ENCODE measurements at regions not wholly inside any gene's neighbourhood (a gene's known extent, or its start where the extent isn't known, plus 50 kb on each side); places are given as distances from the start of the nearest gene placed in this dataset.
"Not testable (repeated sequence)": the region's sequence is repeated elsewhere in the genome, so short reads cannot be mapped to it uniquely, and the experiment has no call there.

- not testable (repeated sequence) for DNase-seq
These were observed 372.9 kb downstream of the ANAPC1 start for GRCh38 chr2:111511062-111511461.

- not testable (repeated sequence) for DNase-seq
These were observed 371.6 kb downstream of the ANAPC1 start for GRCh38 chr2:111512378-111512777.

- DNase-seq = not testable (repeated sequence)
These were observed 369.9 kb downstream of the ANAPC1 start for GRCh38 chr2:111514138-111514537.

DNA sequence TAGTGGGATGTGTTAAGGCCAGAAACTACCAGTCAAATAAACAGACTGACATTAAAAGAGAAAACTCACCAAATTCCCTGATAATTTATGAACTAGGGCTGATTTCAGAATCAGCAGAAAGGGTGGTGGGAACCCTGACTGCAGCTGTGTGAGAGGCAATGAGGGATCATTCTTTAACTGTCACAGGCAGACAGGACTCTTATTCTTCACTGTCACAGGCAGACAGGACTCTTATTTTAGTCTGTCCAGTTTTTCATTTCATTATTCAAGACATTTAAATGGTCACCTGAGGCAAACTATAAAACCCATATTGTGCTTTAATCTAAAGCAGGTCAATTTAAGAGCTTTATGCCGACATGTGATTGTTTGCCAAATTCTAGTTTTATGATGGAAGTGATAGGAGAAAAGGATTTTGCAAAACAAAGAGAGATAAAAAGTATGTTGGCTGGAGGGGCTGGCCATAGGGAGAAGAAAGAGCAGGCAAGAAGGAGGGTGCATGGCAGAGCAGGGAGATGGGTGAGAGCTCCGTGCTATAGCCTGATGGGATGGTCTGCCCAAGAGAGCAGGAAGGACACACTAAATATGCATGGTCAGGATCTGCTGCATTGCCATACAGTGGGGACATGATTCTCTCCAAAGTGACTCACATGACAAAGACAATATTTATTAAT is 366.8 kb downstream of the ANAPC1 start:
- DNase-seq = not testable (repeated sequence)

DNA sequence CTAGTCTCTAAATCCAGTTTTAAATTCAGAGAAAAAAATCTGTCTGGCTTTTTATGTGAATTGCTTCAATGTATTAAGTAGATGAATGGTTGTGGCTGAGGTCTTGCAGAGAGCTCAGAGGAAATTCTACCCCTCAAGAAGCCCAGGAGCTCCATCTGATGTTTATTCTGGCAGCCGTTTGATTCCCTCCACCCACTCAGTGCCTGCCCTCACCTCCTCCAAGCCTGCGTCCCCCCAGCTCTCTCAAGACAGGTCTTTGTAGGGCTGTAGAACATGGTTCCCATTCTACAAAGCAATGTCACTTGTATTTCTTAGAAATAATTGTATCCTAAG is 366.3 kb downstream of the ANAPC1 start:
- DNase-seq = not testable (repeated sequence)

DNA sequence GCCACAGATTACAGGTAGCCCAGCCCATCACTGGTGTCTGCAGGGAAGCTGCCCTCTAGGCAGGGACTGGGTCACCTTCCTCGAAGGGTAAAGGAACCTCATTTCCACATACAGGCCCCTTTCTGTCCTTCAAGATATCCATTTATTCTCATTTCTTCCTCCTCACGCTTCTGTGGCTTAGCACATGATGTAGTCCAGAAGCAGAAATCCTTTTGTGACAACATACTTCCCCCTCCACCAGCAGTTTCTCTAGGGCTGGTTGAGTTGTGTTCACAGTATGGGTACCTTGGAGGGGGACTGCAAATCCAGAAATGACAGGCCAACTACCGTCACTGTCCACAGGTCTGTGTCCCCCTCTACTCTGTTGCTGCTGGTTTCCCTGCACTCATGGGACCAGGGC is 364.9 kb downstream of the ANAPC1 start:
- DNase-seq = no peak

- DNase-seq = no peak
These were observed 361.7 kb downstream of the ANAPC1 start for GRCh38 chr2:111522231-111522768.

- no peak for DNase-seq
These were observed 361.0 kb downstream of the ANAPC1 start for GRCh38 chr2:111523009-111523408.

- DNase-seq = not testable (repeated sequence)
These were observed 359.0 kb downstream of the ANAPC1 start for GRCh38 chr2:111525026-111525425.

GRCh38 chr2:111526041-111526639 is 357.9 kb downstream of the ANAPC1 start:
- DNase-seq = not testable (repeated sequence)

DNA sequence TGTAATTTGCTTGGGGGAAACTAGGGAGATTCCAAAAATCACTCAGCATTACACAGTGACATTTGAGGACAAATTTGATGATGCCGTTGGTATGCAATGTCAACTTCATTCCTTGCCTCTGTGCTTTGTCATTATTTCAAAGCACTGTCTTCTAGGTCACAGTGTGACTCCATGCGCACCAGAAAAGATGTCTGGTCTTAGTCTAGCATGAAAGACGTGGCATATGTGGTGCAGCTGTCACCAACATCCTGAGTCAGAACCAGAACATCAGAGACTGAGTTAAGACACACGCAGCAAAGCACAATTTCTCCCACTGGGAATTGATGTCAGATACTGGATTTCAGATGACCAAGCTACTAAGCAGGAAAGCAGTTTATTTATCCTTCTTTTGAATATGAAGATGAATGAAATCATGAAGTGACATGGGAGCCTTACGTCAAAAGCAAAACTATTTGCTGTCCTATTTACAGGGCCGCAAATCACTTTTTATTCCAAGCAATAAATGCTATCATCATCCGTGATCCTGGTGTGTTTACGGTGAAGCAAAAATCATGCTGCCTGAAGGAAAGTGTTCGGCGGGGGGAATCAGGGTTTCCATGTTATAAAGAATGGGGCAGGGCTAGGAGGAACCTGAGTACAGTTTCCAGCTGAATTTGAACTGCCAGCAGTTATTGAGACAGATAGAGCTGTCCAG is 356.1 kb downstream of the ANAPC1 start:
- not testable (repeated sequence) for DNase-seq

DNA sequence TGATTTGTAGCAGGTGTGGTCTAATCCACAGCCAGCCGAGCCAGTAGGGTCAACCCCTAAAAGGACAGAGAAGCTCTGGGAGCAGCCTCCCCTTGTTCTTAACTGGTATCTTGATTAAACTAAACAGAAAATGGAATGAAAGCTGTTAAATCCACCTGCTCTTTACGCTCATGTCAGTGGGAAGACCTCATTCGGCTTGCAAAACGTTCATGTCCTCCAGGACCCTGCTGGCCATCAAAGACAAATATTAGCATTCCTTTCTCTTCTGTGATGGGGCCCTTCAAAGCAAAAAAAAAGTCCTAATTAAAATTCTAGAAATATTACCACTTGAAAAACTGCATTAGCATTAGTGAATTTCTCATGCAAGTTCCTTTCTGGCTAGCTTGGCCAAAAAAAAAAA is 355.0 kb downstream of the ANAPC1 start:
- DNase-seq = not testable (repeated sequence)

- DNase-seq = not testable (repeated sequence)
These were observed 353.6 kb downstream of the ANAPC1 start for GRCh38 chr2:111530239-111530965.

GRCh38 chr2:111532682-111533556 is 351.1 kb downstream of the ANAPC1 start:
- not testable (repeated sequence) for DNase-seq

GRCh38 chr2:111533557-111534247 is 350.3 kb downstream of the ANAPC1 start:
- DNase-seq = not testable (repeated sequence)

- no peak for DNase-seq
These were observed 349.1 kb downstream of the ANAPC1 start for GRCh38 chr2:111534910-111535352.

DNA sequence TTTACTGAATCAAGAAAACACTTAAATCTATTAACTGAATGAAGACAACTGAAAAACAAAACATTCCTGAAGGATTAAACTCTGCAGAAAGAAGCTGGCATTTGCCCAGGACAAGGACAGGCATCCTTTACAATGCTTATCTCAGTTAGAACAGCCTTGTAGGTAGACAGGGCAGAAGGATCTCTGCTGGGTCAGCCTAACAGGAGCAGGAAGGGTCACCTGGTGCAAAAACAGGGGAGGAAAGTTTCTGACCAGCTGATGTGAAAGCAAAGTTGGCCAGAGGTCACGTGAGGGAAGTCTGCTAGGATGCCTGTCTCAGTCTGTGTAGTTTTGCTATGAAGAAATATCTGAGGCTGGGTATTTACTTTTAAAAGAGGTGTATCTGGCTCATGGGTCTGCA is 348.6 kb downstream of the ANAPC1 start:
- DNase-seq = no peak

- DNase-seq = no peak
These were observed 346.8 kb downstream of the ANAPC1 start for GRCh38 chr2:111537078-111537655.

GRCh38 chr2:111539991-111540390 is 344.0 kb downstream of the ANAPC1 start:
- not testable (repeated sequence) for DNase-seq

DNA sequence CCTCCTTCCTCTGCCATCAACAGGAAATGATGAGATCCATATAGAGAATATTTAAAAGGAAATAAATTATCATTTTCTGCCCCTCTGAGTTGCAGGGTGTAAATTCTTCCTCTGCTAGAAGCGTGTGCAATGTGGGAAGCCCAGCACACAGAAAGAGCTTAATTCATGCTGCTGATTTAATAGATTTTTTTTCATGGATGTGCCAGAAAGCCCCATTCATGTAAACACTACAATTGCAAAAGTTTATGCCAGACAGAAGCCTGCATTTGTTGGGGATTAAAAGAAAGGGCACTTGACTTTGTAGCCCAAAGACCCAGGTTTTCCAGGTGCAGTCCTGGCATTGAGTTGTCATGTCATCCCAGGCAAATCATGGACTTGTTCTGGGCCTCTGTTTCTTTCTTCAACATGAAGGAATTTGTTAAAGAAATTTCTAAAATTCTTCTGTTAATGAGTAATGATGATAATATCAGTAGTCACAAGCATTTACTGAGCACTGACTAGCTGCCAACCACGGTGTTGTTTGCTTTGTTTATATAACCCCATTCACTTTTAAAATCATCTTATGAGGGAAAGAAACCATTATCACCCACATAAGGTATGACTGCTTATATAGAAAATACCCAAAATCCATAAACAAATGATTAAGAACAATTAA is 341.7 kb downstream of the ANAPC1 start:
- not testable (repeated sequence) for DNase-seq
